ENCODE measurements at regions not wholly inside any gene's neighbourhood (a gene's known extent, or its start where the extent isn't known, plus 50 kb on each side); places are given as distances from the start of the nearest gene placed in this dataset.

- Histone ChIP-seq H3K27me3 (ENCODE audit: control insufficient read depth in 2 of 2, insufficient read depth in 2 of 2, low read length in 2 of 2) (no peaks in the 10 kb centered on the region), H3K27ac (ENCODE audit: insufficient read depth, low read depth, low read length) (no peak overlapping the region), H3K79me2 (ENCODE audit: control insufficient read depth, insufficient read depth, low read length) (no peaks in the 10 kb centered on the region), H3K9ac (replicated peaks; ENCODE audit: extremely low read depth, insufficient read depth, low read length) (no peak overlapping the region), H3K36me3 (ENCODE audit: control insufficient read depth in 2 of 2, extremely low read depth in 1 of 2, insufficient read depth in 2 of 2, low read length in 2 of 2) (no peaks in the 10 kb centered on the region), H3K4me3 (replicated peaks in 1 of 3; ENCODE audit: insufficient read depth in 1 of 3, low read depth in 1 of 3, low read length in 3 of 3) (no peak overlapping the region), H3K4me2 (ENCODE audit: insufficient read depth, low read length) (no peak overlapping the region), H3K9me1 (replicated peaks; ENCODE audit: control insufficient read depth, extremely low read depth, insufficient read depth, low read length) (no peaks in the 10 kb centered on the region), H3K4me1 (ENCODE audit: control insufficient read depth, extremely low read depth, insufficient read depth, low read length) (no peaks in the 10 kb centered on the region), H3K9me3 (replicated peaks; ENCODE audit: control insufficient read depth, insufficient read depth, low read length) (no peaks in the 10 kb centered on the region), H4K20me1 (replicated peaks; ENCODE audit: control insufficient read depth, extremely low read depth, insufficient read depth, low read length) (no peaks in the 10 kb centered on the region), H2AFZ (ENCODE audit: low read depth, low read length) (no peak overlapping the region)
- POLR2A ChIA-PET: no interaction called here
- TF ChIP-seq FOS (IDR thresholded peaks at IDR 0.05; ENCODE audit: borderline replicate concordance, insufficient read depth, low read length) (no peak), POLR2AphosphoS5 (IDR thresholded peaks at IDR 0.05; ENCODE audit: insufficient read depth, low read depth, low read length) (no peak), JUN (IDR thresholded peaks at IDR 0.05; ENCODE audit: borderline replicate concordance, insufficient read depth, insufficient read length, low read depth) (no peak)
- FAIRE-seq (no peak), DNase-seq (ENCODE audit: low read depth, low spot score) (no peak)
- dilution Hi-C loops (cut with MboI; ENCODE audit: extremely low pct_ligation_motif_present, low sequenced_read_pairs) (no loop called here), intact Hi-C loops (cut with micrococcal nuclease) (no loop called here)
- CTCF ChIA-PET: no interaction called here
- no TSS peak for BruUV-seq (replicated peaks)
Measured at GRCh38 chr2:139819273-139819796, 1039.1 kb upstream of the NXPH2 start.

GRCh38 chr2:139814458-139814857 lies 1034.3 kb upstream of the NXPH2 start:
- Histone ChIP-seq H3K4me1 (ENCODE audit: control insufficient read depth, extremely low read depth, insufficient read depth, low read length) (no peaks in the 10 kb centered on the region), H2AFZ (ENCODE audit: low read depth, low read length) (no peak overlapping the region), H3K4me2 (ENCODE audit: insufficient read depth, low read length) (no peak overlapping the region), H3K36me3 (ENCODE audit: control insufficient read depth in 2 of 2, extremely low read depth in 1 of 2, insufficient read depth in 2 of 2, low read length in 2 of 2) (no peaks in the 10 kb centered on the region), H3K9me1 (replicated peaks; ENCODE audit: control insufficient read depth, extremely low read depth, insufficient read depth, low read length) (no peaks in the 10 kb centered on the region), H3K4me3 (replicated peaks in 1 of 3; ENCODE audit: insufficient read depth in 1 of 3, low read depth in 1 of 3, low read length in 3 of 3) (no peak overlapping the region), H3K9ac (replicated peaks; ENCODE audit: extremely low read depth, insufficient read depth, low read length) (no peak overlapping the region), H3K79me2 (ENCODE audit: control insufficient read depth, insufficient read depth, low read length) (no peaks in the 10 kb centered on the region), H3K27me3 (ENCODE audit: control insufficient read depth in 2 of 2, insufficient read depth in 2 of 2, low read length in 2 of 2) (no peaks in the 10 kb centered on the region), H4K20me1 (replicated peaks; ENCODE audit: control insufficient read depth, extremely low read depth, insufficient read depth, low read length) (no peaks in the 10 kb centered on the region), H3K9me3 (replicated peaks; ENCODE audit: control insufficient read depth, insufficient read depth, low read length) (no peaks in the 10 kb centered on the region), H3K27ac (ENCODE audit: insufficient read depth, low read depth, low read length) (no peak overlapping the region)
- ChIA-PET POLR2A (no interaction called here), CTCF (no interaction called here)
- BruUV-seq (replicated peaks): no TSS peak
- dilution Hi-C loops (cut with MboI; ENCODE audit: extremely low pct_ligation_motif_present, low sequenced_read_pairs): no loop called here
- intact Hi-C loops (cut with micrococcal nuclease): no loop called here
- DNase-seq (ENCODE audit: low read depth, low spot score): no peak
- no peak for FAIRE-seq
- no peak for TF ChIP-seq MYC (IDR thresholded peaks at IDR 0.05; ENCODE audit: low read depth, low read length)
- TF ChIP-seq JUN (IDR thresholded peaks at IDR 0.05; ENCODE audit: borderline replicate concordance, insufficient read depth, insufficient read length, low read depth): no peak
- TF ChIP-seq POLR2AphosphoS5 (IDR thresholded peaks at IDR 0.05; ENCODE audit: insufficient read depth, low read depth, low read length): no peak
- TF ChIP-seq GATA2 (IDR thresholded peaks at IDR 0.05; ENCODE audit: insufficient read depth, insufficient read length, low read depth, low read length): no peak
- no peak for TF ChIP-seq POLR2A (IDR thresholded peaks at IDR 0.05; ENCODE audit: low read depth, low read length)
- TF ChIP-seq EZH2 (IDR thresholded peaks at IDR 0.05; ENCODE audit: borderline replicate concordance, low read depth, low read length, severe bottlenecking): no peak
- no peak for TF ChIP-seq FOS (IDR thresholded peaks at IDR 0.05; ENCODE audit: borderline replicate concordance, insufficient read depth, low read length)
- TF ChIP-seq MAX (IDR thresholded peaks at IDR 0.05; ENCODE audit: insufficient read depth, insufficient read length): no peak
- no peak for TF ChIP-seq CTCF (IDR thresholded peaks at IDR 0.05; ENCODE audit: extremely low read depth in 1 of 2, insufficient read depth in 1 of 2, low read depth in 1 of 2, low read length in 2 of 2)
